Activated CD4-positive, alpha-beta T cell treated with anti-CD3 and anti-CD28 coated beads for 36 hours (primary cell): ENCODE measurements at regions not wholly inside any gene's neighbourhood (a gene's known extent, or its start where the extent isn't known, plus 50 kb on each side); places are given as distances from the start of the nearest gene placed in this dataset.
A peak's percentile ranks its signal among the peaks of the same experiment; 100 is the strongest.

Source experiments
- ATAC-seq: fragments of 200-7000 bp; cut with Tn5 transposase; one replicate; pipeline ENCODE4 v1.10.0; 2021; ENCODE audit warnings: mild to moderate bottlenecking, moderate library complexity
- CTCF ChIA-PET: fragments of 350-600 bp; sonication (Branson Sonifier 250); formaldehyde crosslinking; loops from one replicate; lab custom pipeline; 2021; ENCODE audit warnings: antibody characterized with exemption; lab: Charles Lee
- POLR2A ChIA-PET: fragments of 350-600 bp; sonication (Branson Sonifier 250); formaldehyde crosslinking; loops from one replicate; lab custom pipeline; 2021; ENCODE audit warnings: antibody characterized with exemption, inconsistent platforms; lab: Charles Lee
- DNase-seq: peaks from one replicate; pipeline ENCODE4 v3.0.0-alpha.2; 2020
- H3K27ac Mint-ChIP-seq: one replicate; pipeline ENCODE4 v1.8.0; 2021; ENCODE audit warnings: mixed read lengths
- H3K27me3 Mint-ChIP-seq: one replicate; pipeline ENCODE4 v1.8.0; 2021; ENCODE audit warnings: mixed read lengths
- H3K36me3 Mint-ChIP-seq: one replicate; pipeline ENCODE4 v1.8.0; 2021; ENCODE audit warnings: low read depth, mixed read lengths
- H3K4me1 Mint-ChIP-seq: one replicate; pipeline ENCODE4 v1.8.0; 2021; ENCODE audit warnings: mixed read lengths
- H3K4me3 Mint-ChIP-seq: one replicate; pipeline ENCODE4 v1.8.0; 2021; ENCODE audit warnings: mild to moderate bottlenecking, moderate library complexity, mixed read lengths
- H3K9me3 Mint-ChIP-seq: one replicate; pipeline ENCODE4 v1.8.0; 2021; ENCODE audit warnings: low read depth, mixed read lengths
- intact Hi-C, 2 experiments: fragments of 100-400 bp; cut with DNase I in 1 of 2; cut with micrococcal nuclease in 1 of 2; formaldehyde crosslinking; loops; one replicate each; pipeline versions ENCODE4 v1.14.2 to v1.15.1; 2022 to 2024; cut with DNase I, micrococcal nuclease

- POLR2A ChIA-PET, result no interaction called here
- ATAC-seq (no peak), DNase-seq (no peak)
- Mint-ChIP-seq H3K27ac (no peak overlapping the region), H3K36me3 (no peaks in the 10 kb centered on the region), H3K27me3 (no peaks in the 10 kb centered on the region), H3K4me3 (no peak overlapping the region), H3K4me1 (no peaks in the 10 kb centered on the region), H3K9me3 (no peaks in the 10 kb centered on the region)
- intact Hi-C loops, result no loop called here
- CTCF ChIA-PET, result no interaction called here
These were observed 72.8 kb upstream of the E2F3 start for GRCh38 chr6:20328924-20329300.

DNA sequence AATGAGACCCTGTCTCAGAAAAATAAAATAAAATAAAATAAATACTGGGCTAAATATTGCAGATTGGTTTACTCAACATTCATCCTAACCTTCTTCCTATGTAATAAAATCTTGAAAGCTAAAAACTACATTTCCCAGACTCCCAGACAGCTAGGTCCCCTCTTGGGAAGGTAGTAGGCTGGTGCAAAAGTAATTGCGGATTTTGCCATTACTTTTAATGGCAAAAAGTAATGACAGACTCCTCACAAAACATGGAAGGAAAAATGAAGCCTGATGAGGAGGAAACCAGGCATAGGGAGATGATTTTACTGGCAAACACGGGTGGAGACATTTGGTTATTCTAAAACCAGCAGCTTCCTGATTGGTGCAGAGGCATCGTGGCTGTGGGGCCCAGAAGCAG is 70.6 kb upstream of the E2F3 start:
- CTCF ChIA-PET, result interaction anchor here (0.6 to 0.9 kb wide), 2 partner anchors 9 to 18 kb away, joined by 3 to 4 read pairs; no protein-coding TSS in a partner anchor
- POLR2A ChIA-PET, result no interaction called here
- no peaks in the 10 kb centered on the region for H3K9me3 Mint-ChIP-seq

GRCh38 chr6:20331625-20332024 is 70.1 kb upstream of the E2F3 start:
- Mint-ChIP-seq H3K27ac (no peak overlapping the region), H3K27me3 (no peaks in the 10 kb centered on the region), H3K9me3 (no peaks in the 10 kb centered on the region), H3K4me3 (no peak overlapping the region), H3K36me3 (no peaks in the 10 kb centered on the region), H3K4me1 (peaks cover 18% of the 10 kb centered on the region)
- ChIA-PET POLR2A (no interaction called here), CTCF (interaction anchor here (0.6 to 0.9 kb wide), 3 partner anchors 10 to 42 kb away, joined by 3 to 4 read pairs (median 4); no protein-coding TSS in a partner anchor)
- no peak for DNase-seq
- ATAC-seq, result no peak
- intact Hi-C loops, result no loop called here

More for the DNA sequence above, 70.6 kb upstream of the E2F3 start:
- Mint-ChIP-seq H3K4me1 (peaks cover 12% of the 10 kb centered on the region), H3K36me3 (no peaks in the 10 kb centered on the region), H3K27me3 (no peaks in the 10 kb centered on the region), H3K4me3 (no peak overlapping the region), H3K27ac (no peak overlapping the region)
- no peak for ATAC-seq
- no peak for DNase-seq
- intact Hi-C loops, result no loop called here

DNA sequence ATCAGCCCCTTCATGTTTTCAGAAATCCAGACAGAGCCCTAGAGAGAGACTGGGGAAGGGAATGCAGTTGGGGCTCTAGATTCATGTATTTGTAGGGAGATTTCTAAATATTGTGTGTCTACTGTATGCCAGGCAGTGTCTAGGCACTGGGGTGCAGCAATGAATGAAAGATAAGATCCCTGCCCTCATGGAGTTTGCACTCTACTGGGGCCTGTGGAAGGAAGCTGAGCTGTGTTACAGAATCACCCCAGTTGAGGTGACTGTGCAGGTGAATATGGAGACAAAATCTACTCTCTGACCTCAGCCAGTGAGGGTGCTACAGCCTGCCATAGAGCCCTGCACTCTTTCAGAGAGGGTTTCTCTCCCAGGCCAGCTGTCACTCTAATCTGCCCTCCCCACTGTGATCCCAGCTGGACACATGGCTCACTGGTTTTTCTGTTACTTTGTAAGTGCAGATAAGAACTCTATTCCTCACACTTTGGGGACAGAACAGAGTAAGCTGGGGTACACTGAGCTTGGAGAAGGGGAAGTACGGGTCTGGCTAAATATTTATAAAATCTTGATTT is 69.2 kb upstream of the E2F3 start:
- ATAC-seq (no peak), DNase-seq (no peak)
- Mint-ChIP-seq H3K4me3 (no peak overlapping the region), H3K36me3 (no peaks in the 10 kb centered on the region), H3K27me3 (no peaks in the 10 kb centered on the region), H3K9me3 (no peaks in the 10 kb centered on the region), H3K4me1 (peaks cover 22% of the 10 kb centered on the region), H3K27ac (no peak overlapping the region)
- ChIA-PET CTCF (interaction anchor here (0.9 kb wide), 1 partner anchor 42 kb away, joined by 4 read pairs; no protein-coding TSS in a partner anchor), POLR2A (no interaction called here)
- intact Hi-C loops, result no loop called here

DNA sequence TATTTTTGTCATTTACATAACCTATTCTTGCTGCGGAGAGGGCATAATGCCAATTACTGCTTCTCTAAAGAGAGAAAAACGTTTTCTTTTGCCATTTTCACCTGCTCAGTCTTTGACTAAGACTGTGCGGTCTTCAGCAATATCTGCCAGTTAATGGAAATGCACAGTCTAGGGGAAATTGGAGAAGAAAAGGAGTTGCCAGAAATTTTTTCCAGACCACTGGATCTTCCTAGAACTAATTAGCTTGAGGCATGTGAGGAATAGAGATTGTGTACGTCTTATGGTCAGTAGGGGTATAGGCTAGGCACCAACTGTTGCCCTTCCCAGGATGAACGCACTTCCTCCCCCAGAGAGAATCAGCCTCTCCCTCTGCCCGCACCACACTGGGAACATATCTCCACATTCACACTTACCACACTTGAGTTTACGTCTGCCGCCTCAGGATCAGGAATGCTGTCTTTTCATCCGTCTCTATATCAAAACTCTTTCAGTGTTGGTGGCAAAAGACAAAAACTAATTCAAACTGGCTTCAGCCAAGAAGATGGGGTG is 67.9 kb upstream of the E2F3 start:
- no peak overlapping the region for H3K27ac Mint-ChIP-seq
- no peak for DNase-seq
- no peak overlapping the region for H3K4me3 Mint-ChIP-seq
- POLR2A ChIA-PET, result no interaction called here
- CTCF ChIA-PET, result interaction anchor here (1.0 kb wide), 1 partner anchor 14 kb away, joined by 3 read pairs; no protein-coding TSS in a partner anchor
- peaks cover 22% of the 10 kb centered on the region for H3K4me1 Mint-ChIP-seq
- no peaks in the 10 kb centered on the region for H3K9me3 Mint-ChIP-seq
- intact Hi-C loops, result no loop called here
- H3K27me3 Mint-ChIP-seq, result no peaks in the 10 kb centered on the region
- ATAC-seq, result no peak
- no peaks in the 10 kb centered on the region for H3K36me3 Mint-ChIP-seq

- DNase-seq (peak; percentile 17), ATAC-seq (peak; percentile 39)
- CTCF ChIA-PET, result interaction anchor here (1.0 to 1.7 kb wide), 3 partner anchors 15 to 194 kb away, joined by 4 to 8 read pairs (median 6); no protein-coding TSS in a partner anchor
- POLR2A ChIA-PET, result no interaction called here
- no peaks in the 10 kb centered on the region for H3K9me3 Mint-ChIP-seq
- peaks cover 22% of the 10 kb centered on the region for H3K4me1 Mint-ChIP-seq
- H3K27me3 Mint-ChIP-seq, result no peaks in the 10 kb centered on the region
- H3K27ac Mint-ChIP-seq, result no peak overlapping the region
- H3K4me3 Mint-ChIP-seq, result no peak overlapping the region
- intact Hi-C loops, result no loop called here
- H3K36me3 Mint-ChIP-seq, result no peaks in the 10 kb centered on the region
These were observed 67.3 kb upstream of the E2F3 start for GRCh38 chr6:20334334-20334733.

DNA sequence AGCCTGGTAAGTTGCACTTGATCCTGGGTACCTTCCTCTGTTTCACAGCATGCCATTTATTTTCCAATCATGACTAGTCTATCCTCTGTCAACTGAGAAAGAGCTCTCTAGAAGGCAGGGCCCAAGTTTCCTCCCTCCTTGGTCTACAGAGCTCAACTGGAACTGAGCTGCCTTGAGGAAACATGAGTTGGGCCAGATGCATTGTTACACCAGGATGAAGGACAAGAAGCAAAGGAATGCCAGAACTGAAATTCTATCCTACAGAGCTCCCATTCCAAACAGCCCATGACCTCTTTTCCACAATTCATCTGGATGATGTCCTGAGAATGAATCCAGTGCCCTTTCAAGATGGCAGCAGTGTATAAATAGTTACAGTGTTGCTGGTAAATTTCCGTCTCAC is 66.7 kb upstream of the E2F3 start:
- Mint-ChIP-seq H3K4me3 (no peak overlapping the region), H3K36me3 (no peaks in the 10 kb centered on the region), H3K9me3 (no peaks in the 10 kb centered on the region), H3K27ac (peak overlapping the region; percentile 49), H3K27me3 (no peaks in the 10 kb centered on the region), H3K4me1 (peaks cover 22% of the 10 kb centered on the region)
- DNase-seq, result no peak
- CTCF ChIA-PET, result interaction anchor here (1.0 to 1.7 kb wide), 3 partner anchors 15 to 193 kb away, joined by 4 to 8 read pairs (median 6); no protein-coding TSS in a partner anchor
- no peak for ATAC-seq
- POLR2A ChIA-PET, result no interaction called here
- intact Hi-C loops, result no loop called here

GRCh38 chr6:20335872-20336271 is 65.8 kb upstream of the E2F3 start:
- H3K4me3 Mint-ChIP-seq, result peak overlapping the region; percentile 50
- H3K27ac Mint-ChIP-seq, result peak overlapping the region; percentile 87
- intact Hi-C loops, result no loop called here
- no peak for DNase-seq
- H3K4me1 Mint-ChIP-seq, result peaks cover 22% of the 10 kb centered on the region
- CTCF ChIA-PET, result interaction anchor here (1.4 to 1.7 kb wide), 2 partner anchors 16 to 20 kb away, joined by 6 to 8 read pairs; no protein-coding TSS in a partner anchor
- no peaks in the 10 kb centered on the region for H3K36me3 Mint-ChIP-seq
- H3K27me3 Mint-ChIP-seq, result no peaks in the 10 kb centered on the region
- peak; percentile 77 for ATAC-seq
- POLR2A ChIA-PET, result no interaction called here
- no peaks in the 10 kb centered on the region for H3K9me3 Mint-ChIP-seq

- ChIA-PET POLR2A (no interaction called here), CTCF (no interaction called here)
- H3K27ac Mint-ChIP-seq, result no peak overlapping the region
- H3K27me3 Mint-ChIP-seq, result no peaks in the 10 kb centered on the region
- intact Hi-C loops, result no loop called here
- DNase-seq (no peak), ATAC-seq (no peak)
- no peaks in the 10 kb centered on the region for H3K9me3 Mint-ChIP-seq
- H3K4me3 Mint-ChIP-seq, result no peak overlapping the region
- no peaks in the 10 kb centered on the region for H3K36me3 Mint-ChIP-seq
- peaks cover 24% of the 10 kb centered on the region for H3K4me1 Mint-ChIP-seq
These were observed 63.5 kb upstream of the E2F3 start for GRCh38 chr6:20338156-20338555.

- ATAC-seq (no peak), DNase-seq (no peak)
- no peaks in the 10 kb centered on the region for H3K9me3 Mint-ChIP-seq
- no peak overlapping the region for H3K4me3 Mint-ChIP-seq
- POLR2A ChIA-PET, result no interaction called here
- peaks cover 20% of the 10 kb centered on the region for H3K4me1 Mint-ChIP-seq
- no peak overlapping the region for H3K27ac Mint-ChIP-seq
- CTCF ChIA-PET, result no interaction called here
- H3K27me3 Mint-ChIP-seq, result no peaks in the 10 kb centered on the region
- intact Hi-C loops, result no loop called here
- H3K36me3 Mint-ChIP-seq, result no peaks in the 10 kb centered on the region
These were observed 61.4 kb upstream of the E2F3 start for GRCh38 chr6:20340068-20340848.

GRCh38 chr6:20341096-20341495 is 60.6 kb upstream of the E2F3 start:
- ChIA-PET POLR2A (no interaction called here), CTCF (no interaction called here)
- Mint-ChIP-seq H3K4me1 (peaks cover 11% of the 10 kb centered on the region), H3K9me3 (no peaks in the 10 kb centered on the region), H3K27ac (peak overlapping the region; percentile 7), H3K4me3 (no peak overlapping the region), H3K36me3 (no peaks in the 10 kb centered on the region), H3K27me3 (no peaks in the 10 kb centered on the region)
- ATAC-seq, result no peak
- DNase-seq, result no peak
- intact Hi-C loops, result no loop called here
